GM12892 (cell line): ENCODE measurements at regions not wholly inside any gene's neighbourhood (a gene's known extent, or its start where the extent isn't known, plus 50 kb on each side); places are given as distances from the start of the nearest gene placed in this dataset.

Experiments
- POLR2A ChIP-seq: IDR thresholded peaks from 2 replicates; pipeline ENCODE4 v1.6.1; 2011; ENCODE audit warnings: low read depth, low read length, control low read depth
- POLR2AphosphoS5 ChIP-seq: IDR thresholded peaks from 2 replicates; pipeline ENCODE4 v1.6.1; 2011; ENCODE audit warnings: low read depth, low read length, control low read depth

GRCh38 chr4:8682296-8682695 lies 89.7 kb downstream of the CPZ start:
- TF ChIP-seq POLR2A (no peak), POLR2AphosphoS5 (no peak)
